ENCODE measurements at regions not wholly inside any gene's neighbourhood (a gene's known extent, or its start where the extent isn't known, plus 50 kb on each side); places are given as distances from the start of the nearest gene placed in this dataset.
A peak's percentile ranks its signal among the peaks of the same experiment; 100 is the strongest.

GRCh38 chr1:219539645-219540254 lies 73.2 kb downstream of the ZC3H11B start:
- H3K27ac Mint-ChIP-seq, result no peak overlapping the region

GRCh38 chr1:219538886-219539285 lies 74.0 kb downstream of the ZC3H11B start:
- Mint-ChIP-seq H3K9me3 (peaks cover under 1% of the 10 kb centered on the region), H3K36me3 (ENCODE audit: low read depth) (peaks cover under 1% of the 10 kb centered on the region), H3K4me1 (peaks cover 28% of the 10 kb centered on the region), H3K27ac (no peak overlapping the region), H3K4me3 (no peak overlapping the region), H3K27me3 (ENCODE audit: low read depth, poor library complexity) (no peaks in the 10 kb centered on the region)
- DNase-seq, result no peak
- TF ChIP-seq CTCF (IDR thresholded peaks at IDR 0.05), result no peak

More at GRCh38 chr1:219539645-219540254, 73.2 kb downstream of the ZC3H11B start:
- Mint-ChIP-seq H3K36me3 (ENCODE audit: low read depth) (peaks cover 9% of the 10 kb centered on the region), H3K4me3 (no peak overlapping the region), H3K9me3 (peaks cover 10% of the 10 kb centered on the region), H3K4me1 (peaks cover 28% of the 10 kb centered on the region), H3K27me3 (ENCODE audit: low read depth, poor library complexity) (no peaks in the 10 kb centered on the region)
- DNase-seq, result no peak
- no peak for TF ChIP-seq CTCF (IDR thresholded peaks at IDR 0.05)

GRCh38 chr1:219537223-219537631 lies 75.7 kb downstream of the ZC3H11B start:
- no peak for DNase-seq
- Mint-ChIP-seq H3K27ac (peak overlapping the region; percentile 55), H3K36me3 (ENCODE audit: low read depth) (no peaks in the 10 kb centered on the region), H3K4me3 (no peak overlapping the region), H3K4me1 (peaks cover 32% of the 10 kb centered on the region), H3K9me3 (no peaks in the 10 kb centered on the region), H3K27me3 (ENCODE audit: low read depth, poor library complexity) (no peaks in the 10 kb centered on the region)
- no peak for TF ChIP-seq CTCF (IDR thresholded peaks at IDR 0.05)

- Mint-ChIP-seq H3K27me3 (ENCODE audit: low read depth, poor library complexity) (no peaks in the 10 kb centered on the region), H3K27ac (no peak overlapping the region), H3K36me3 (ENCODE audit: low read depth) (no peaks in the 10 kb centered on the region), H3K9me3 (no peaks in the 10 kb centered on the region), H3K4me3 (no peak overlapping the region), H3K4me1 (peaks cover 37% of the 10 kb centered on the region)
- DNase-seq, result no peak
- no peak for TF ChIP-seq CTCF (IDR thresholded peaks at IDR 0.05)
These were observed 76.9 kb downstream of the ZC3H11B start for GRCh38 chr1:219536038-219536437.

- no peaks in the 10 kb centered on the region for H3K27me3 Mint-ChIP-seq (ENCODE audit: low read depth, poor library complexity)
- H3K4me3 Mint-ChIP-seq, result no peak overlapping the region
- peak overlapping the region; percentile 95 for H3K27ac Mint-ChIP-seq
- DNase-seq, result no peak
- H3K9me3 Mint-ChIP-seq, result no peaks in the 10 kb centered on the region
- no peaks in the 10 kb centered on the region for H3K36me3 Mint-ChIP-seq (ENCODE audit: low read depth)
- no peak for TF ChIP-seq CTCF (IDR thresholded peaks at IDR 0.05)
- peaks cover 38% of the 10 kb centered on the region for H3K4me1 Mint-ChIP-seq
These were observed 77.9 kb downstream of the ZC3H11B start for GRCh38 chr1:219534991-219535390.

GRCh38 chr1:219533280-219533679 lies 79.6 kb downstream of the ZC3H11B start:
- DNase-seq, result no peak
- H3K27me3 Mint-ChIP-seq (ENCODE audit: low read depth, poor library complexity), result no peaks in the 10 kb centered on the region
- no peak overlapping the region for H3K4me3 Mint-ChIP-seq
- no peak for TF ChIP-seq CTCF (IDR thresholded peaks at IDR 0.05)
- H3K9me3 Mint-ChIP-seq, result peaks cover 6% of the 10 kb centered on the region
- H3K27ac Mint-ChIP-seq, result no peak overlapping the region
- no peaks in the 10 kb centered on the region for H3K36me3 Mint-ChIP-seq (ENCODE audit: low read depth)
- H3K4me1 Mint-ChIP-seq, result peaks cover 52% of the 10 kb centered on the region
